Neural progenitor cell (in vitro differentiated cells): ENCODE measurements at regions not wholly inside any gene's neighbourhood (a gene's known extent, or its start where the extent isn't known, plus 50 kb on each side); places are given as distances from the start of the nearest gene placed in this dataset.
"Not testable (repeated sequence)": the region's sequence is repeated elsewhere in the genome, so short reads cannot be mapped to it uniquely, and the experiment has no call there.

Experiments
- DNase-seq: peaks from one replicate; pipeline ENCODE4 v3.0.0-alpha.2; 2016; ENCODE audit warnings: low spot score
- H2AFZ ChIP-seq: fragments of 200-600 bp; sonication (generic); replicated peaks from 2 replicates; pipeline ENCODE4 v1.6.1; 2016; ENCODE audit warnings: antibody characterized with exemption
- H3F3A ChIP-seq: fragments of 200-600 bp; sonication (generic); 2 replicates; pipeline ENCODE4 v1.6.1; 2016; ENCODE audit warnings: antibody characterized with exemption, low read depth
- H3K27ac ChIP-seq: fragments of 200-600 bp; sonication (generic); 2 replicates; pipeline ENCODE4 v1.5.1; 2016; ENCODE audit warnings: mild to moderate bottlenecking
- H3K27me3 ChIP-seq: fragments of 200-600 bp; sonication (generic); 2 replicates; pipeline ENCODE4 v1.6.1; 2016; ENCODE audit warnings: mild to moderate bottlenecking, moderate library complexity
- H3K36me3 ChIP-seq: fragments of 200-600 bp; sonication (generic); 2 replicates; pipeline ENCODE4 v1.5.1; 2016
- H3K4me1 ChIP-seq: fragments of 200-600 bp; sonication (generic); 2 replicates; pipeline ENCODE4 v1.6.1; 2016; ENCODE audit warnings: mixed run types
- H3K4me2 ChIP-seq: fragments of 200-600 bp; sonication (generic); 2 replicates; pipeline ENCODE4 v1.6.1; 2016
- H3K4me3 ChIP-seq: fragments of 200-600 bp; sonication (generic); 2 replicates; pipeline ENCODE4 v1.5.1; 2016
- H3K79me2 ChIP-seq: fragments of 200-600 bp; sonication (generic); 2 replicates; pipeline ENCODE4 v1.6.1; 2016; ENCODE audit warnings: low read depth
- H3K9ac ChIP-seq: fragments of 200-600 bp; sonication (generic); 2 replicates; pipeline ENCODE4 v1.6.1; 2016
- H3K9me3 ChIP-seq: fragments of 200-600 bp; sonication (generic); 2 replicates; pipeline ENCODE4 v1.5.1; 2016; ENCODE audit warnings: low read depth
- H4K20me1 ChIP-seq: fragments of 200-600 bp; sonication (generic); 2 replicates; pipeline ENCODE4 v1.6.1; 2016; ENCODE audit warnings: low read depth
- H3K27ac Mint-ChIP-seq: 3 replicates; pipeline ENCODE4 v1.8.0; 2021; ENCODE audit warnings: mixed read lengths
- H3K27me3 Mint-ChIP-seq: 2 replicates; pipeline ENCODE4 v1.8.0; 2022; ENCODE audit warnings: low read depth, mild to moderate bottlenecking, inconsistent platforms, moderate library complexity, mixed read lengths; ENCODE audit not compliant: insufficient read depth
- H3K36me3 Mint-ChIP-seq: 3 replicates; pipeline ENCODE4 v1.8.0; 2021; ENCODE audit warnings: mixed read lengths
- H3K4me1 Mint-ChIP-seq: 3 replicates; pipeline ENCODE4 v1.8.0; 2021; ENCODE audit warnings: mixed read lengths
- H3K4me3 Mint-ChIP-seq: 3 replicates; pipeline ENCODE4 v1.8.0; 2021; ENCODE audit warnings: mild to moderate bottlenecking, moderate library complexity, mixed read lengths
- H3K9me3 Mint-ChIP-seq: 3 replicates; pipeline ENCODE4 v1.8.0; 2020; ENCODE audit warnings: mixed read lengths
- CTCF ChIP-seq: fragments of 200-600 bp; sonication (generic); IDR thresholded peaks from 2 replicates; pipeline ENCODE4 v1.5.1; 2017; ENCODE audit warnings: antibody characterized with exemption, mild to moderate bottlenecking
- EZH2 ChIP-seq: fragments of 200-600 bp; sonication (generic); IDR thresholded peaks from 2 replicates; pipeline ENCODE4 v1.6.1; 2017; ENCODE audit warnings: antibody characterized with exemption, mild to moderate bottlenecking, moderate library complexity
- EZH2phosphoT487 ChIP-seq: fragments of 200-600 bp; sonication (generic); IDR thresholded peaks from 2 replicates; pipeline ENCODE4 v1.6.1; 2017; ENCODE audit warnings: antibody characterized with exemption

GRCh38 chr15:83335542-83335941, 51.1 kb upstream of the BNC1 start:
- H3F3A ChIP-seq, H3K4me1 ChIP-seq, H3K27me3 Mint-ChIP-seq, H3K27ac Mint-ChIP-seq, H3K36me3 ChIP-seq, H3K4me2 ChIP-seq, H3K9me3 Mint-ChIP-seq, H3K27me3 ChIP-seq, H2AFZ ChIP-seq, H3K79me2 ChIP-seq, DNase-seq, H3K27ac ChIP-seq, H3K4me3 ChIP-seq, H4K20me1 ChIP-seq, H3K4me1 Mint-ChIP-seq, H3K9me3 ChIP-seq, H3K9ac ChIP-seq, H3K4me3 Mint-ChIP-seq, H3K36me3 Mint-ChIP-seq: not testable (repeated sequence)

GRCh38 chr15:83339396-83339795, 54.9 kb upstream of the BNC1 start:
- no peak overlapping the region for H3K9ac ChIP-seq
- peaks cover 3% of the 10 kb centered on the region for H3K27me3 Mint-ChIP-seq
- no peaks in the 10 kb centered on the region for H3K9me3 ChIP-seq

GRCh38 chr15:83340087-83340486, 55.6 kb upstream of the BNC1 start:
- Mint-ChIP-seq H3K27ac (no peak overlapping the region), H3K27me3 (peaks cover 3% of the 10 kb centered on the region), H3K9me3 (no peaks in the 10 kb centered on the region), H3K36me3 (no peaks in the 10 kb centered on the region), H3K4me3 (no peak overlapping the region), H3K4me1 (no peaks in the 10 kb centered on the region)
- no peak for DNase-seq
- TF ChIP-seq CTCF (no peak), EZH2 (no peak), EZH2phosphoT487 (no peak)
- Histone ChIP-seq H3K4me1 (no peaks in the 10 kb centered on the region), H3K4me2 (no peak overlapping the region), H3K9me3 (no peaks in the 10 kb centered on the region), H3K79me2 (no peaks in the 10 kb centered on the region), H3K9ac (no peak overlapping the region), H3K27ac (no peak overlapping the region), H3K36me3 (no peaks in the 10 kb centered on the region), H2AFZ (no peak overlapping the region), H4K20me1 (no peaks in the 10 kb centered on the region), H3K27me3 (no peaks in the 10 kb centered on the region), H3K4me3 (no peak overlapping the region), H3F3A (no peaks in the 10 kb centered on the region)

More at GRCh38 chr15:83339396-83339795, 54.9 kb upstream of the BNC1 start:
- H3K27me3 ChIP-seq: no peaks in the 10 kb centered on the region
- H3K4me3 Mint-ChIP-seq: no peak overlapping the region
- TF ChIP-seq EZH2: no peak
- no peak for TF ChIP-seq EZH2phosphoT487
- no peak for TF ChIP-seq CTCF
- no peak overlapping the region for H3K4me2 ChIP-seq
- no peaks in the 10 kb centered on the region for H3K9me3 Mint-ChIP-seq
- H3K27ac ChIP-seq: no peak overlapping the region
- no peaks in the 10 kb centered on the region for H3K36me3 Mint-ChIP-seq
- no peaks in the 10 kb centered on the region for H3F3A ChIP-seq
- DNase-seq: no peak
- no peaks in the 10 kb centered on the region for H3K4me1 Mint-ChIP-seq
- H2AFZ ChIP-seq: no peak overlapping the region
- no peaks in the 10 kb centered on the region for H3K36me3 ChIP-seq
- no peaks in the 10 kb centered on the region for H3K79me2 ChIP-seq
- H3K4me3 ChIP-seq: no peak overlapping the region
- no peaks in the 10 kb centered on the region for H3K4me1 ChIP-seq
- no peak overlapping the region for H3K27ac Mint-ChIP-seq
- no peaks in the 10 kb centered on the region for H4K20me1 ChIP-seq

GRCh38 chr15:83346342-83346741, 61.9 kb upstream of the BNC1 start:
- Mint-ChIP-seq H3K4me3 (no peak overlapping the region), H3K36me3 (no peaks in the 10 kb centered on the region), H3K27me3 (no peaks in the 10 kb centered on the region), H3K27ac (no peak overlapping the region), H3K4me1 (no peaks in the 10 kb centered on the region), H3K9me3 (no peaks in the 10 kb centered on the region)
- H3K79me2 ChIP-seq: no peaks in the 10 kb centered on the region
- no peak overlapping the region for H3K27ac ChIP-seq
- TF ChIP-seq CTCF: no peak
- TF ChIP-seq EZH2: no peak
- TF ChIP-seq EZH2phosphoT487: no peak
- DNase-seq: no peak
- H3K4me1 ChIP-seq: no peaks in the 10 kb centered on the region
- no peak overlapping the region for H3K4me3 ChIP-seq
- H2AFZ ChIP-seq: no peak overlapping the region
- no peaks in the 10 kb centered on the region for H3F3A ChIP-seq
- no peaks in the 10 kb centered on the region for H3K9me3 ChIP-seq
- H3K27me3 ChIP-seq: no peaks in the 10 kb centered on the region
- H4K20me1 ChIP-seq: no peaks in the 10 kb centered on the region
- H3K4me2 ChIP-seq: no peak overlapping the region
- no peak overlapping the region for H3K9ac ChIP-seq
- H3K36me3 ChIP-seq: no peaks in the 10 kb centered on the region
